ENCODE measurements at regions not wholly inside any gene's neighbourhood (a gene's known extent, or its start where the extent isn't known, plus 50 kb on each side); places are given as distances from the start of the nearest gene placed in this dataset.

GRCh38 chr3:159371961-159372360 is 570.1 kb downstream of the MFSD1 start:
- Histone ChIP-seq H3K9me3 (ENCODE audit: control insufficient read depth, insufficient read depth, low read depth, low read length) (no peaks in the 10 kb centered on the region), H2AFZ (ENCODE audit: low read length) (no peak overlapping the region)

DNA sequence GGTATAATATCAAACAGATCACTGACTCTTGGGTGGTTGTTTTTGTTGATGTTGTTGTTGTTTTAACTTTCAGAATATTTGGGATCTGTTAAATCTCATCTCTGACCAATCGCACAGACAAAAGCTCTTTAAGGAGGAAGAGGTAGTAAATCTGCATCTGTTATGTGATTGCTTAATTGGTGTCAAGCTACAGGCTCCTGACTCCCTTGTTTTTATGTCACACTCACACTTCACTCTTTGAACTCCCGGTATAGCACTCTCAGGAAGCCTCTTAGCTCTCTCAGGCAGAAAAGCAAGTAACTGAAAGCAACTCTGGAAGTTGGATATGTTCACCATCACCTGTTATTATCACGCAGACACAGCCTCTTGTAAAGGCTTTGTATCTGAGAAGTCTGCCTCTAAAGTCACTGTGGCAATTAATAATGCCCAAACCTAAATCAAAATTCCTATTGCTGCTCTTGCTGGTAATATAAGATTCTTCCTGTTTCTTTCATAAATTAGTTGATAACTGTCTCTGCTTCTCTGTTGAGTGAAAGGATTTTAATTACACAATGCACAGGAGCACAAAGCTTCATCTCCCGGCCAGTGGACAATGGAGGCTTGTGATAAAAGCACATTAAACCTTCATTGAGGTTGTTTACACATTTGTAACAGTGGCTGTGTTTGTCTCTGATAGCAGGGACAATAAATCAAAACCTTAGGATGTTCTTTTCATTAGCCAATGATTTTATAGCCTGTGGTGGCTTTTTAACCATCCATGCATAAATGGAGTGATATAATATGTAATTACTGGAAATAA is 576.7 kb downstream of the MFSD1 start:
- Histone ChIP-seq H3K79me2 (ENCODE audit: control insufficient read depth, insufficient read depth, low read length) (no peaks in the 10 kb centered on the region), H3K4me3 (replicated peaks in 1 of 4; ENCODE audit: control extremely low read depth in 1 of 4, insufficient read depth in 1 of 4, low read depth in 3 of 4, low read length in 4 of 4) (no peak overlapping the region), H3K4me2 (ENCODE audit: extremely low read depth, insufficient read depth, low read length) (no peak overlapping the region), H2AFZ (ENCODE audit: low read length) (no peak overlapping the region), H3K36me3 (ENCODE audit: control insufficient read depth, insufficient read depth, low read length) (no peaks in the 10 kb centered on the region), H3K27me3 (ENCODE audit: control insufficient read depth, insufficient read depth, low read length) (no peaks in the 10 kb centered on the region), H3K27ac (ENCODE audit: insufficient read depth, low read length) (no peak overlapping the region), H3K9ac (ENCODE audit: insufficient read depth, low read length) (no peak overlapping the region), H4K20me1 (ENCODE audit: control insufficient read depth, extremely low read depth, insufficient read depth, low read length) (no peaks in the 10 kb centered on the region), H3K9me3 (ENCODE audit: control insufficient read depth, insufficient read depth, low read depth, low read length) (no peaks in the 10 kb centered on the region), H3K4me1 (ENCODE audit: control insufficient read depth, extremely low read depth, insufficient read depth, low read length) (no peaks in the 10 kb centered on the region)
- TF ChIP-seq CTCF (conservative IDR thresholded peaks at IDR 0.05 in 1 of 2, IDR thresholded peaks at IDR 0.05 in 1 of 2; ENCODE audit: low read depth in 1 of 2, low read length in 2 of 2) (no peak), EZH2 (IDR thresholded peaks at IDR 0.05; ENCODE audit: low read length, missing control alignments) (no peak)
- no peak for DNase-seq (ENCODE audit: low read depth in 2 of 2)

More at GRCh38 chr3:159371961-159372360, 570.1 kb downstream of the MFSD1 start:
- Histone ChIP-seq H3K79me2 (ENCODE audit: control insufficient read depth, insufficient read depth, low read length) (no peaks in the 10 kb centered on the region), H4K20me1 (ENCODE audit: control insufficient read depth, extremely low read depth, insufficient read depth, low read length) (no peaks in the 10 kb centered on the region), H3K4me1 (ENCODE audit: control insufficient read depth, extremely low read depth, insufficient read depth, low read length) (no peaks in the 10 kb centered on the region), H3K36me3 (ENCODE audit: control insufficient read depth, insufficient read depth, low read length) (no peaks in the 10 kb centered on the region), H3K27ac (ENCODE audit: insufficient read depth, low read length) (no peak overlapping the region), H3K9ac (ENCODE audit: insufficient read depth, low read length) (no peak overlapping the region), H3K4me2 (ENCODE audit: extremely low read depth, insufficient read depth, low read length) (no peak overlapping the region), H3K27me3 (ENCODE audit: control insufficient read depth, insufficient read depth, low read length) (no peaks in the 10 kb centered on the region), H3K4me3 (replicated peaks in 1 of 4; ENCODE audit: control extremely low read depth in 1 of 4, insufficient read depth in 1 of 4, low read depth in 3 of 4, low read length in 4 of 4) (no peak overlapping the region)
- DNase-seq (ENCODE audit: low read depth in 2 of 2), result no peak
- TF ChIP-seq CTCF (conservative IDR thresholded peaks at IDR 0.05 in 1 of 2, IDR thresholded peaks at IDR 0.05 in 1 of 2; ENCODE audit: low read depth in 1 of 2, low read length in 2 of 2), result no peak
- no peak for TF ChIP-seq EZH2 (IDR thresholded peaks at IDR 0.05; ENCODE audit: low read length, missing control alignments)

DNA sequence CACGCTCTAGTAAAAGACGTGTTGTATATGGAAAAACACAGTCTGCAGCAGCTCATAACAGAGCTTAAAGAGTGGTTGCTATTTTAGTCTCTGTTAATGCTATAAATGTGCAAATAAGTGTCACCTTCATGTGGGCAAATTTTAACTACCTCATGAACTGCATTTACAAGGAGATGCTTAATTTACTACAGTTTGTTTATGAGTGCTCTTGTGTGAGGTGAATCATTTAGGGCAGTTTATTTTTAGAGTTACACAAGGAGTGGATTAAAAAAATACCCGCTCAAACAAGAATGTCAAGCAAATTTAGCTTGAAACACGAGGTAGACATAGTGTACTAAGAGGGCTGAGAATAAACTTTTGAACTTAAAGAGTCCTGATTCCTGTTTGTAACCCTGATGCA is 579.0 kb downstream of the MFSD1 start:
- H3K36me3 ChIP-seq (ENCODE audit: control insufficient read depth, insufficient read depth, low read length), result no peaks in the 10 kb centered on the region
- no peak overlapping the region for H3K4me2 ChIP-seq (ENCODE audit: extremely low read depth, insufficient read depth, low read length)
- no peaks in the 10 kb centered on the region for H3K4me1 ChIP-seq (ENCODE audit: control insufficient read depth, extremely low read depth, insufficient read depth, low read length)
- H3K79me2 ChIP-seq (ENCODE audit: control insufficient read depth, insufficient read depth, low read length), result no peaks in the 10 kb centered on the region
- H3K9me3 ChIP-seq (ENCODE audit: control insufficient read depth, insufficient read depth, low read depth, low read length), result no peaks in the 10 kb centered on the region
- no peak overlapping the region for H3K27ac ChIP-seq (ENCODE audit: insufficient read depth, low read length)
- no peaks in the 10 kb centered on the region for H3K27me3 ChIP-seq (ENCODE audit: control insufficient read depth, insufficient read depth, low read length)
- DNase-seq (ENCODE audit: low read depth in 2 of 2), result no peak
- no peak overlapping the region for H3K4me3 ChIP-seq (replicated peaks in 1 of 4; ENCODE audit: control extremely low read depth in 1 of 4, insufficient read depth in 1 of 4, low read depth in 3 of 4, low read length in 4 of 4)
- no peaks in the 10 kb centered on the region for H4K20me1 ChIP-seq (ENCODE audit: control insufficient read depth, extremely low read depth, insufficient read depth, low read length)
- TF ChIP-seq CTCF (conservative IDR thresholded peaks at IDR 0.05 in 1 of 2, IDR thresholded peaks at IDR 0.05 in 1 of 2; ENCODE audit: low read depth in 1 of 2, low read length in 2 of 2) (no peak), EZH2 (IDR thresholded peaks at IDR 0.05; ENCODE audit: low read length, missing control alignments) (no peak)
- H2AFZ ChIP-seq (ENCODE audit: low read length), result no peak overlapping the region
- no peak overlapping the region for H3K9ac ChIP-seq (ENCODE audit: insufficient read depth, low read length)
